NCI-H1417 treated with DMSO at 0.1 percent for 48 hours (cell line): ENCODE measurements at regions not wholly inside any gene's neighbourhood (a gene's known extent, or its start where the extent isn't known, plus 50 kb on each side); places are given as distances from the start of the nearest gene placed in this dataset.

Source experiments
- DNase-seq: peaks from one replicate; lab custom pipeline; 2025; lab: John Stamatoyannopoulos, UW

- no peak for DNase-seq
Observed at GRCh38 chr2:7722212-7722910, 805.1 kb downstream of the RNF144A start.

- DNase-seq, result no peak
Observed at GRCh38 chr2:7724336-7724735, 807.1 kb downstream of the RNF144A start.

- DNase-seq, result no peak
Observed at GRCh38 chr2:7725171-7725849, 808.1 kb downstream of the RNF144A start.

- DNase-seq, result no peak
Observed at GRCh38 chr2:7725850-7726242, 808.6 kb downstream of the RNF144A start.

- no peak for DNase-seq
Observed at GRCh38 chr2:7726989-7727388, 809.8 kb downstream of the RNF144A start.

- DNase-seq, result no peak
Observed at GRCh38 chr2:7728388-7728787, 811.2 kb downstream of the RNF144A start.

GRCh38 chr2:7730449-7730848, 813.2 kb downstream of the RNF144A start:
- DNase-seq, result no peak

- DNase-seq, result no peak
Observed at GRCh38 chr2:7730990-7731389, 813.8 kb downstream of the RNF144A start.

GRCh38 chr2:7732497-7732896, 815.3 kb downstream of the RNF144A start:
- DNase-seq, result no peak

GRCh38 chr2:7736646-7737305, 819.6 kb downstream of the RNF144A start:
- DNase-seq, result no peak

- DNase-seq, result no peak
Observed at GRCh38 chr2:7738596-7738995, 821.4 kb downstream of the RNF144A start.

- DNase-seq, result no peak
Observed at GRCh38 chr2:7740114-7740513, 822.9 kb downstream of the RNF144A start.

GRCh38 chr2:7742301-7742700, 825.1 kb downstream of the RNF144A start:
- no peak for DNase-seq

GRCh38 chr2:7744827-7745226, 827.6 kb downstream of the RNF144A start:
- DNase-seq, result no peak

- DNase-seq, result no peak
Observed at GRCh38 chr2:7745369-7745768, 828.2 kb downstream of the RNF144A start.

- no peak for DNase-seq
Observed at GRCh38 chr2:7748717-7749415, 831.7 kb downstream of the RNF144A start.

- DNase-seq, result no peak
Observed at GRCh38 chr2:7749895-7750559, 832.8 kb downstream of the RNF144A start.

GRCh38 chr2:7752291-7752690, 835.1 kb downstream of the RNF144A start:
- DNase-seq, result no peak

GRCh38 chr2:7753777-7754176, 836.6 kb downstream of the RNF144A start:
- no peak for DNase-seq

- no peak for DNase-seq
Observed at GRCh38 chr2:7755879-7756278, 838.7 kb downstream of the RNF144A start.

- no peak for DNase-seq
Observed at GRCh38 chr2:7758073-7758759, 841.0 kb downstream of the RNF144A start.
